ENCODE measurements at regions not wholly inside any gene's neighbourhood (a gene's known extent, or its start where the extent isn't known, plus 50 kb on each side); places are given as distances from the start of the nearest gene placed in this dataset.

DNA sequence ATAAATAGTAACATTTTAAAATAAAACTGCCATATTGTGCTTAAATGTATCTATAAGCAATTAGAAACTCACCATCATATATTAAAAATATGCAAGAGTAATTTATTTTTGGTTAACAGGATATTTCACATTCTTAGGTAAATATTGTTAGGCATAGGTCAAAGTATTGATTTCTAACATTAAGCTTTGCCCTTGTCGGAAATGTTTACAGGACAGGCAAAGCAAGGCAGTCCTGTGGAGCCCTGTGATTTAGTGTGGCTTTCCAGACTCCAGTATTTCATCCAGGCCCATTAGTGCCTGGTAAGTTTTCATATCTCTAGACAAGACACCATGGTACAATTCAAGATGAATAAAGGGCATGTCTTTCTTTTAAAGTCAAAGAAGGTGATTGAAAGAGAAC lies 114.9 kb upstream of the LARGE1 start:
- TF ChIP-seq NR3C1 (CRISPR knock-in tag; IDR thresholded peaks at IDR 0.05) (no peak), ZNF275 (CRISPR knock-in tag; IDR thresholded peaks at IDR 0.05; ENCODE audit: borderline replicate concordance) (no peak), SETDB1 (CRISPR knock-in tag; IDR thresholded peaks at IDR 0.05; ENCODE audit: borderline replicate concordance) (no peak), SALL2 (CRISPR knock-in tag; IDR thresholded peaks at IDR 0.05) (no peak), HNF4A (CRISPR knock-in tag; IDR thresholded peaks at IDR 0.05) (0 out of 2 replicates have a peak, but pooled peaks have one; percentile 5), ZNF724P (CRISPR knock-in tag; IDR thresholded peaks at IDR 0.05; ENCODE audit: borderline replicate concordance) (no peak), FOXP1 (IDR thresholded peaks at IDR 0.05) (no peak), FOXP1 (CRISPR knock-in tag; IDR thresholded peaks at IDR 0.05) (0 out of 2 replicates have a peak, but pooled peaks have one; percentile 16)
- Histone ChIP-seq H3K4me3 (replicated peaks in 1 of 3; ENCODE audit: insufficient read depth in 1 of 3, low read depth in 2 of 3, low read length in 3 of 3) (no peak overlapping the region), H4K20me1 (ENCODE audit: insufficient read depth, low read length) (no peaks in the 10 kb centered on the region), H3K36me3 (replicated peaks in 1 of 2; ENCODE audit: control insufficient read depth in 1 of 2, insufficient read depth in 2 of 2, low read length in 2 of 2) (no peaks in the 10 kb centered on the region), H3K79me2 (ENCODE audit: insufficient read depth, low read length) (no peaks in the 10 kb centered on the region), H3K9ac (ENCODE audit: insufficient read depth, low read depth, low read length) (no peak overlapping the region), H3K4me2 (ENCODE audit: low read depth, low read length) (no peak overlapping the region), H3K27me3 (ENCODE audit: control insufficient read depth in 1 of 2, insufficient read depth in 2 of 2, low read length in 2 of 2) (no peaks in the 10 kb centered on the region), H3K4me1 (ENCODE audit: insufficient read depth, low read length) (no peaks in the 10 kb centered on the region), H3K27ac (ENCODE audit: extremely low read length, insufficient read depth, low read length) (no peak overlapping the region), H2AFZ (ENCODE audit: low read length) (no peak overlapping the region), H3K9me3 (ENCODE audit: low read length) (no peaks in the 10 kb centered on the region)
- intact Hi-C loops (cut with micrococcal nuclease; ENCODE audit: unreplicated experiment) (no loop called here), in situ Hi-C loops (cut with HindIII; ENCODE audit: extremely low pct_ligation_motif_present, low pct_unique_long_range_greater_than_20kb) (no loop called here)
- ATAC-seq = peak; percentile 48; the same call in 1 of the 3 replicates
- FAIRE-seq = no peak
- CTCF ChIA-PET (ENCODE audit: low intra/inter-chr PET ratio, low total read pairs) = no interaction called here
- POLR2A ChIA-PET = no interaction called here
- WGBS (ENCODE audit: low lambda C conversion rate) = 0% methylated on average over 1 of the region's 1 CpG
- no TSS peak for BruUV-seq (replicated peaks)
- DNase-seq (ENCODE audit: low spot score) = no peak

DNA sequence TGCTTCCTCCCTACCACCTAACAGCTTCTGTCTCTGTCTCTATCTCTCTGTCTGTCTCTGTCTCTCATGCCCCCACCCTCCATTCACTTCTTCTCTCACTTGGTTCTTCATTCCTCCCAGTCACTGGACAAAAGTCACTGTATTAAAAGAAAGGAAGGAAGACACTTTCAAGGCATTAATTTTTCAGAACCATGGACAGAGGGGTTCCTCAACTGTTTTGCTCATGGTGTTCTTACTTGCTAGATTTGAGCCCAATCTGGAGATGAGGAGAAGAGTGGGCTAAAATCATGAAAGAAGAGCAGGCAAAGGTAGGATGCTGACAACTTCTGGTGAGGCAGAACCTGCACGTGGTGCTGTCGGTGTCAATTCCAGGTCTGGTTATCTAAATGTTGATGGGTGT lies 116.7 kb upstream of the LARGE1 start:
- DNase-seq (ENCODE audit: low spot score) (no peak), ATAC-seq (no peak), FAIRE-seq (no peak)
- Histone ChIP-seq H4K20me1 (ENCODE audit: insufficient read depth, low read length) (no peaks in the 10 kb centered on the region), H2AFZ (ENCODE audit: low read length) (no peak overlapping the region), H3K4me1 (ENCODE audit: insufficient read depth, low read length) (no peaks in the 10 kb centered on the region), H3K9ac (ENCODE audit: insufficient read depth, low read depth, low read length) (no peak overlapping the region), H3K79me2 (ENCODE audit: insufficient read depth, low read length) (no peaks in the 10 kb centered on the region), H3K4me2 (ENCODE audit: low read depth, low read length) (no peak overlapping the region), H3K27me3 (ENCODE audit: control insufficient read depth in 1 of 2, insufficient read depth in 2 of 2, low read length in 2 of 2) (no peaks in the 10 kb centered on the region), H3K9me3 (ENCODE audit: low read length) (no peaks in the 10 kb centered on the region), H3K36me3 (replicated peaks in 1 of 2; ENCODE audit: control insufficient read depth in 1 of 2, insufficient read depth in 2 of 2, low read length in 2 of 2) (no peaks in the 10 kb centered on the region), H3K4me3 (replicated peaks in 1 of 3; ENCODE audit: insufficient read depth in 1 of 3, low read depth in 2 of 3, low read length in 3 of 3) (no peak overlapping the region), H3K27ac (ENCODE audit: extremely low read length, insufficient read depth, low read length) (no peak overlapping the region)
- 65% methylated on average over 2 of the region's 2 CpGs for WGBS (ENCODE audit: low lambda C conversion rate)
- BruUV-seq (replicated peaks) = no TSS peak
- intact Hi-C loops (cut with micrococcal nuclease; ENCODE audit: unreplicated experiment) (no loop called here), in situ Hi-C loops (cut with HindIII; ENCODE audit: extremely low pct_ligation_motif_present, low pct_unique_long_range_greater_than_20kb) (no loop called here)
- ChIA-PET CTCF (ENCODE audit: low intra/inter-chr PET ratio, low total read pairs) (no interaction called here), POLR2A (no interaction called here)
- TF ChIP-seq ZMYM3 (CRISPR knock-in tag; IDR thresholded peaks at IDR 0.05) (no peak), ZBTB42 (CRISPR knock-in tag; IDR thresholded peaks at IDR 0.05) (no peak), NFIB (CRISPR knock-in tag; IDR thresholded peaks at IDR 0.05; ENCODE audit: borderline replicate concordance) (no peak), ZMYM4 (CRISPR knock-in tag; IDR thresholded peaks at IDR 0.05) (no peak), EHMT2 (IDR thresholded peaks at IDR 0.05; ENCODE audit: borderline replicate concordance, low read depth, low read length) (peak; percentile 73; the same call in 1 of the 2 replicates), MIER2 (CRISPR knock-in tag; IDR thresholded peaks at IDR 0.05) (peak; percentile 92), REST (IDR thresholded peaks at IDR 0.05; ENCODE audit: borderline replicate concordance in 1 of 2, low read depth in 1 of 2, low read length in 2 of 2) (peak; percentile 36 to 91)

All from HepG2 (cell line).